H1 (cell line): ENCODE measurements at regions not wholly inside any gene's neighbourhood (a gene's known extent, or its start where the extent isn't known, plus 50 kb on each side); places are given as distances from the start of the nearest gene placed in this dataset.

Experiments used
- CTCF ChIA-PET: fragments of 300-600 bp; sonication (Branson Sonifier 250); formaldehyde crosslinking; loops from one replicate; lab custom pipeline; 2021; ENCODE audit not compliant: partially characterized antibody; lab: Charles Lee
- POLR2A ChIA-PET: fragments of 300-600 bp; sonication (Branson Sonifier 250); formaldehyde crosslinking; loops from one replicate; lab custom pipeline; 2021; ENCODE audit warnings: inconsistent platforms; ENCODE audit not compliant: partially characterized antibody; lab: Charles Lee
- DNase-seq, 2 experiments: peaks; one replicate each; pipeline versions ENCODE4 v3.0.0 to v3.0.0-alpha.2; 2010 to 2022; ENCODE audit warnings: low spot score in 2 of 2, low read depth in 1 of 2, mixed read lengths in 1 of 2
- FAIRE-seq: peaks from 2 replicates; lab custom pipeline; 2011; peaks lifted over from hg19 to GRCh38; lab: Jason Lieb, UNC
- H2AFZ ChIP-seq: 2 replicates; pipeline ENCODE4 v1.8.1; 2012; ENCODE audit warnings: low read length, inconsistent platforms
- H2AK5ac ChIP-seq: 2 replicates; pipeline ENCODE4 v1.6.1; 2013; ENCODE audit warnings: low read depth, low read length
- H2BK120ac ChIP-seq: replicated peaks from 2 replicates; pipeline ENCODE3; 2013; ENCODE audit warnings: low read depth, low read length, inconsistent platforms
- H2BK12ac ChIP-seq: 2 replicates; pipeline ENCODE4 v1.6.1; 2013; ENCODE audit warnings: low read depth, low read length
- H2BK15ac ChIP-seq: 2 replicates; pipeline ENCODE4 v1.6.1; 2013; ENCODE audit warnings: low read length
- H2BK20ac ChIP-seq: 2 replicates; pipeline ENCODE4 v1.6.1; 2013; ENCODE audit warnings: low read length
- H2BK5ac ChIP-seq: 2 replicates; pipeline ENCODE4 v1.6.1; 2013; ENCODE audit warnings: low read depth, low read length
- H3K14ac ChIP-seq: 2 replicates; pipeline ENCODE4 v1.6.1; 2013; ENCODE audit warnings: inconsistent platforms; ENCODE audit not compliant: insufficient read length
- H3K18ac ChIP-seq: 2 replicates; pipeline ENCODE4 v1.6.1; 2013; ENCODE audit warnings: low read length; ENCODE audit errors: extremely low read depth
- H3K23ac ChIP-seq: 2 replicates; pipeline ENCODE4 v1.6.1; 2013; ENCODE audit warnings: inconsistent platforms; ENCODE audit not compliant: insufficient read length
- H3K23me2 ChIP-seq: 2 replicates; pipeline ENCODE4 v1.6.1; 2013; ENCODE audit warnings: low read depth, low read length
- H3K27ac ChIP-seq: 2 replicates; pipeline ENCODE4 v1.6.1; 2011; ENCODE audit warnings: low read depth, low read length, inconsistent platforms
- H3K27me3 ChIP-seq, 4 experiments: replicated peaks in 1 of 4; 1 replicate in 1 of 4; 2 replicates in 3 of 4; pipeline versions ENCODE4 v1.6.1 to v1.8.1; 2011 to 2013; ENCODE audit warnings: low read length in 3 of 4, mild to moderate bottlenecking in 3 of 4, inconsistent platforms in 2 of 4, mixed read lengths in 2 of 4, moderate library complexity in 1 of 4; ENCODE audit not compliant: control insufficient read depth in 3 of 4, insufficient read depth in 3 of 4; ENCODE audit errors: extremely low read depth in 1 of 4
- H3K36me3 ChIP-seq, 4 experiments: 2 replicates each; pipeline versions ENCODE4 v1.6.1 to v1.8.1; 2011 to 2013; ENCODE audit warnings: mild to moderate bottlenecking in 4 of 4, low read length in 3 of 4, moderate library complexity in 2 of 4, control low read depth in 1 of 4, inconsistent platforms in 1 of 4; ENCODE audit not compliant: insufficient read depth in 4 of 4, control insufficient read depth in 2 of 4
- H3K4ac ChIP-seq: replicated peaks from 2 replicates; pipeline ENCODE3; 2013; ENCODE audit warnings: low read length, low read depth, mixed read lengths, inconsistent platforms; ENCODE audit not compliant: insufficient read length
- H3K4me1 ChIP-seq, 4 experiments: replicated peaks in 1 of 4; 1 replicate in 1 of 4; 2 replicates in 3 of 4; pipeline versions ENCODE4 v1.6.1 to v1.8.1; 2011 to 2013; ENCODE audit warnings: low read length in 3 of 4, inconsistent platforms in 2 of 4, mixed read lengths in 1 of 4; ENCODE audit not compliant: insufficient read depth in 4 of 4, control insufficient read depth in 3 of 4
- H3K4me2 ChIP-seq, 2 experiments: 2 replicates each; pipeline versions ENCODE4 v1.6.1 to v1.8.1; 2011 to 2013; ENCODE audit warnings: low read depth in 2 of 2, low read length in 2 of 2, control low read depth in 1 of 2, inconsistent platforms in 1 of 2, mild to moderate bottlenecking in 1 of 2; ENCODE audit not compliant: insufficient read depth in 1 of 2
- H3K4me3 ChIP-seq, 4 experiments: fragments of 200-600, 300-600 bp in 1 of 4; sonication (generic), shearing (Covaris generic), sonication (Bioruptor Twin) in 1 of 4; 2 replicates each; pipeline versions ENCODE4 v1.5.1 to v1.8.1; 2011 to 2016; ENCODE audit warnings: low read length in 4 of 4, low read depth in 3 of 4, control low read depth in 2 of 4, inconsistent platforms in 2 of 4, mild to moderate bottlenecking in 2 of 4, mixed read lengths in 1 of 4, moderate library complexity in 1 of 4; ENCODE audit not compliant: insufficient read depth in 2 of 4; ENCODE audit errors: extremely low read depth in 1 of 4
- H3K56ac ChIP-seq: replicated peaks from 2 replicates; pipeline ENCODE3; 2013; ENCODE audit warnings: low read depth, mild to moderate bottlenecking, mixed read lengths, low read length, inconsistent platforms; ENCODE audit not compliant: insufficient read length
- H3K79me1 ChIP-seq: 2 replicates; pipeline ENCODE4 v1.6.1; 2013; ENCODE audit warnings: low read depth, low read length, control low read depth
- H3K79me2 ChIP-seq, 2 experiments: 2 replicates each; pipeline versions ENCODE4 v1.6.1 to v1.8.1; 2012 to 2013; ENCODE audit warnings: low read length in 2 of 2, mild to moderate bottlenecking in 2 of 2, inconsistent platforms in 1 of 2; ENCODE audit not compliant: insufficient read depth in 2 of 2, control insufficient read depth in 1 of 2
- H3K9ac ChIP-seq, 4 experiments: replicated peaks in 1 of 4; 1 replicate in 1 of 4; 2 replicates in 3 of 4; pipeline versions ENCODE4 v1.6.1 to v1.8.1; 2011 to 2013; ENCODE audit warnings: low read depth in 3 of 4, low read length in 3 of 4, control low read depth in 2 of 4, mild to moderate bottlenecking in 2 of 4, moderate library complexity in 2 of 4, inconsistent platforms in 1 of 4; ENCODE audit errors: extremely low read depth in 1 of 4
- H3K9me3 ChIP-seq, 2 experiments: 2 replicates each; pipeline versions ENCODE4 v1.6.1 to v1.8.1; 2012 to 2013; ENCODE audit warnings: mild to moderate bottlenecking in 2 of 2, moderate library complexity in 2 of 2, control low read depth in 1 of 2, inconsistent platforms in 1 of 2, low read depth in 1 of 2, low read length in 1 of 2, mixed read lengths in 1 of 2; ENCODE audit not compliant: insufficient read depth in 2 of 2
- H4K20me1 ChIP-seq, 2 experiments: replicated peaks in 1 of 2; 2 replicates each; pipeline versions ENCODE3 to v1.8.1; 2011 to 2013; ENCODE audit warnings: inconsistent platforms in 2 of 2, low read length in 2 of 2, mild to moderate bottlenecking in 1 of 2; ENCODE audit not compliant: insufficient read depth in 2 of 2, control insufficient read depth in 1 of 2
- H4K5ac ChIP-seq: 2 replicates; pipeline ENCODE4 v1.6.1; 2013; ENCODE audit warnings: low read length, low read depth, mixed read lengths, inconsistent platforms; ENCODE audit not compliant: insufficient read length
- H4K8ac ChIP-seq: 2 replicates; pipeline ENCODE4 v1.8.0; 2013; ENCODE audit warnings: mild to moderate bottlenecking, moderate library complexity, low read length, inconsistent platforms; ENCODE audit not compliant: insufficient read depth; ENCODE audit errors: extremely low read depth
- H4K91ac ChIP-seq: replicated peaks from 2 replicates; pipeline ENCODE3; 2013; ENCODE audit warnings: low read length, mixed read lengths, inconsistent platforms; ENCODE audit not compliant: insufficient read length
- BCL11A ChIP-seq, 2 experiments: IDR thresholded peaks; one replicate each; pipeline ENCODE4 v1.6.1; 2011; ENCODE audit warnings: low read depth in 2 of 2, low read length in 2 of 2, mild to moderate bottlenecking in 2 of 2
- CTBP2 ChIP-seq: IDR thresholded peaks from 2 replicates; pipeline ENCODE4 v1.7.0; 2011; ENCODE audit warnings: borderline replicate concordance, mild to moderate bottlenecking, moderate library complexity, mixed read lengths, low read length; ENCODE audit not compliant: insufficient read depth, insufficient read length
- FOSL1 ChIP-seq: IDR thresholded peaks from 2 replicates; pipeline ENCODE4 v1.6.1; 2011; ENCODE audit warnings: mild to moderate bottlenecking, low read depth, low read length, moderate library complexity; ENCODE audit not compliant: insufficient read depth
- SIRT6 ChIP-seq: IDR thresholded peaks from one replicate; pipeline ENCODE4 v1.7.1; 2012; ENCODE audit warnings: low read length, inconsistent platforms
- SP2 ChIP-seq: IDR thresholded peaks from 2 replicates; pipeline ENCODE4 v1.6.1; 2012; ENCODE audit warnings: mild to moderate bottlenecking, low read length, inconsistent platforms
- SRF ChIP-seq: IDR thresholded peaks from 2 replicates; pipeline ENCODE4 v1.6.1; 2011; ENCODE audit warnings: mild to moderate bottlenecking, low read depth, low read length, moderate library complexity
- USF2 ChIP-seq: IDR thresholded peaks from 2 replicates; pipeline ENCODE4 v1.6.1; 2011; ENCODE audit warnings: low read length, improper control_type of control experiment
- TF ChIP-seq, protein P1 (sequence below), 3 experiments: IDR thresholded peaks; 1 replicate in 2 of 3; 2 replicates in 1 of 3; pipeline versions ENCODE4 v1.5.1 to v1.6.1; 2011; ENCODE audit warnings: low read length in 3 of 3, mild to moderate bottlenecking in 3 of 3, inconsistent platforms in 2 of 3, low read depth in 1 of 3, moderate library complexity in 1 of 3; ENCODE audit not compliant: insufficient read depth in 1 of 3; ENCODE audit errors: control extremely low read depth in 1 of 3

DNA sequence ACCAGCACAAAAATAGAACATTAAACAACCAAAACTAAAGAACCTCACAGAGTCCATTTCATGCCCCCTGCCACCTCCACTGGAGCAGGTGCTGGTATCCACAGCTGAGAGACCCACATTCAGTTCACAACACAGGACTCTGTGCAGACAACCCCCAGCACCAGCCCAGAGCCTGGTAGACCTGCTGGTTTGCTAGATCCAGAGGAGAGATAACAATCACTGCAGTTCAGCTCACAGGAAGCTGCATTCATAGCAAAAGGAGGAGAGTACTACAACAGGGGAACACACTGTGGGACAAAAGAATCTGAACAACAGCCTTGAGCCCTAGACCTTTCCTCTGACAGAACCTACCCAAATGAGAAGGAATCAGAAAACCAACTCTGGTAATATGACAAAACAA lies 326.7 kb downstream of the METTL4 start:
- no peak overlapping the region for H3K14ac ChIP-seq
- no peak overlapping the region for H2BK12ac ChIP-seq
- no peaks in the 10 kb centered on the region for H3K27me3 ChIP-seq
- H4K91ac ChIP-seq, result no peak overlapping the region
- no peak overlapping the region for H4K5ac ChIP-seq
- no peak overlapping the region for H2BK120ac ChIP-seq
- H2BK5ac ChIP-seq, result no peak overlapping the region
- H3K56ac ChIP-seq, result no peak overlapping the region
- no peak overlapping the region for H3K4me3 ChIP-seq
- H4K8ac ChIP-seq, result no peak overlapping the region
- H3K4me1 ChIP-seq, result peaks cover 0 to 3% (median 0%) of the 10 kb centered on the region in 4 experiments; a peak in 3 of 7 replicates
- no peak overlapping the region for H2AFZ ChIP-seq
- no peak for DNase-seq
- H2AK5ac ChIP-seq, result no peak overlapping the region
- no peaks in the 10 kb centered on the region for H3K79me2 ChIP-seq
- no peak for FAIRE-seq
- H2BK20ac ChIP-seq, result no peak overlapping the region
- H2BK15ac ChIP-seq, result no peak overlapping the region
- H3K79me1 ChIP-seq, result no peaks in the 10 kb centered on the region
- no peak overlapping the region for H3K27ac ChIP-seq
- H3K4me2 ChIP-seq, result no peak overlapping the region
- POLR2A ChIA-PET, result no interaction called here
- TF ChIP-seq FOSL1, result no peak
- TF ChIP-seq USF2, result no peak
- TF ChIP-seq, protein P1, sequence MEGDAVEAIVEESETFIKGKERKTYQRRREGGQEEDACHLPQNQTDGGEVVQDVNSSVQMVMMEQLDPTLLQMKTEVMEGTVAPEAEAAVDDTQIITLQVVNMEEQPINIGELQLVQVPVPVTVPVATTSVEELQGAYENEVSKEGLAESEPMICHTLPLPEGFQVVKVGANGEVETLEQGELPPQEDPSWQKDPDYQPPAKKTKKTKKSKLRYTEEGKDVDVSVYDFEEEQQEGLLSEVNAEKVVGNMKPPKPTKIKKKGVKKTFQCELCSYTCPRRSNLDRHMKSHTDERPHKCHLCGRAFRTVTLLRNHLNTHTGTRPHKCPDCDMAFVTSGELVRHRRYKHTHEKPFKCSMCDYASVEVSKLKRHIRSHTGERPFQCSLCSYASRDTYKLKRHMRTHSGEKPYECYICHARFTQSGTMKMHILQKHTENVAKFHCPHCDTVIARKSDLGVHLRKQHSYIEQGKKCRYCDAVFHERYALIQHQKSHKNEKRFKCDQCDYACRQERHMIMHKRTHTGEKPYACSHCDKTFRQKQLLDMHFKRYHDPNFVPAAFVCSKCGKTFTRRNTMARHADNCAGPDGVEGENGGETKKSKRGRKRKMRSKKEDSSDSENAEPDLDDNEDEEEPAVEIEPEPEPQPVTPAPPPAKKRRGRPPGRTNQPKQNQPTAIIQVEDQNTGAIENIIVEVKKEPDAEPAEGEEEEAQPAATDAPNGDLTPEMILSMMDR (IDR thresholded peaks at IDR 0.05; ENCODE audit: control extremely low read depth in 1 of 3, insufficient read depth in 1 of 3, low read depth in 1 of 3, low read length in 3 of 3), result no peak
- no peak for TF ChIP-seq SRF
- no peak for TF ChIP-seq SP2
- TF ChIP-seq CTBP2, result no peak
- no peak for TF ChIP-seq BCL11A (IDR thresholded peaks at IDR 0.05; ENCODE audit: low read depth in 2 of 2, low read length in 2 of 2)
- no peak for TF ChIP-seq SIRT6
- CTCF ChIA-PET, result no interaction called here
- no peaks in the 10 kb centered on the region for H4K20me1 ChIP-seq
- no peaks in the 10 kb centered on the region for H3K23me2 ChIP-seq
- no peak overlapping the region for H3K9ac ChIP-seq
- no peak overlapping the region for H3K23ac ChIP-seq
- H3K18ac ChIP-seq, result no peak overlapping the region
- no peaks in the 10 kb centered on the region for H3K36me3 ChIP-seq
- no peak overlapping the region for H3K4ac ChIP-seq
- no peaks in the 10 kb centered on the region for H3K9me3 ChIP-seq
